HEK293 (cell line): ENCODE measurements at regions not wholly inside any gene's neighbourhood (a gene's known extent, or its start where the extent isn't known, plus 50 kb on each side); places are given as distances from the start of the nearest gene placed in this dataset.

ENCODE experiments used
- CTCF ChIA-PET: fragments of 350-600 bp; formaldehyde crosslinking; extraction: SDS; loops from one replicate; lab custom pipeline; 2021; ENCODE audit warnings: antibody characterized with exemption; lab: Yijun Ruan, JAX
- POLR2A ChIA-PET: fragments of 300-600 bp; formaldehyde crosslinking; extraction: SDS; loops from one replicate; lab custom pipeline; 2020; ENCODE audit warnings: antibody characterized with exemption, inconsistent platforms; lab: Yijun Ruan, JAX
- H3K27ac ChIP-seq: fragments of 200-500 bp; sonication (Bioruptor generic); 2 replicates; pipeline ENCODE4 v1.5.1; 2014; ENCODE audit warnings: low read depth, low read length, control low read depth, inconsistent platforms; ENCODE audit errors: extremely low read depth
- H3K36me3 ChIP-seq, 2 experiments: fragments of 200-500 bp in 1 of 2; sonication (Bioruptor generic) in 1 of 2; 1 replicate in 1 of 2; 2 replicates in 1 of 2; pipeline ENCODE4 v1.5.1; 2014 to 2017; ENCODE audit warnings: inconsistent platforms in 2 of 2, low read length in 2 of 2; ENCODE audit not compliant: control insufficient read depth in 2 of 2, insufficient read depth in 1 of 2
- H3K4me1 ChIP-seq: fragments of 200-500 bp; sonication (Bioruptor generic); 2 replicates; pipeline ENCODE4 v1.5.1; 2014; ENCODE audit warnings: mild to moderate bottlenecking, low read length, inconsistent platforms; ENCODE audit not compliant: control insufficient read depth, insufficient read depth
- H3K4me3 ChIP-seq: 2 replicates; pipeline ENCODE4 v1.5.1; 2011; ENCODE audit warnings: low read depth, mild to moderate bottlenecking, control low read depth, low read length, moderate library complexity
- H3K9me3 ChIP-seq: fragments of 200-500 bp; sonication (Bioruptor generic); 2 replicates; pipeline ENCODE4 v1.5.1; 2014; ENCODE audit warnings: low read depth, low read length, inconsistent platforms; ENCODE audit not compliant: control insufficient read depth, insufficient read depth
- BCL6B ChIP-seq: fragments of 450-650 bp; formaldehyde crosslinking; IDR thresholded peaks from 2 replicates; pipeline ENCODE4 v1.5.1; 2017; ENCODE audit warnings: missing biosample characterization, missing genetic modification characterization
- INSM2 ChIP-seq: fragments of 450-650 bp; formaldehyde crosslinking; IDR thresholded peaks from 2 replicates; pipeline ENCODE4 v1.5.1; 2016; ENCODE audit warnings: missing biosample characterization, missing genetic modification characterization
- KLF8 ChIP-seq: fragments of 450-650 bp; formaldehyde crosslinking; IDR thresholded peaks from 2 replicates; pipeline ENCODE4 v1.5.1; 2016; ENCODE audit warnings: missing biosample characterization, missing genetic modification characterization
- MEIS1 ChIP-seq: sonication (generic); formaldehyde crosslinking; IDR thresholded peaks from 2 replicates; pipeline ENCODE4 v1.8.1; 2022; ENCODE audit warnings: missing genetic modification reagents, mild to moderate bottlenecking, borderline replicate concordance
- MZF1 ChIP-seq: fragments of 450-650 bp; formaldehyde crosslinking; IDR thresholded peaks from 2 replicates; pipeline ENCODE4 v1.5.1; 2017; ENCODE audit warnings: missing biosample characterization, missing genetic modification characterization, borderline replicate concordance
- ZNF112 ChIP-seq: fragments of 450-650 bp; formaldehyde crosslinking; IDR thresholded peaks from 2 replicates; pipeline ENCODE4 v1.5.0; 2017; ENCODE audit warnings: missing biosample characterization, missing genetic modification characterization
- ZNF140 ChIP-seq: fragments of 450-650 bp; formaldehyde crosslinking; IDR thresholded peaks from 2 replicates; pipeline ENCODE4 v1.5.1; 2016; ENCODE audit warnings: missing biosample characterization, missing genetic modification characterization
- ZNF148 ChIP-seq: fragments of 450-650 bp; formaldehyde crosslinking; IDR thresholded peaks from 2 replicates; pipeline ENCODE4 v1.5.0; 2017; ENCODE audit warnings: missing biosample characterization, missing genetic modification characterization, borderline replicate concordance
- ZNF169 ChIP-seq: fragments of 450-650 bp; formaldehyde crosslinking; IDR thresholded peaks from 2 replicates; pipeline ENCODE4 v1.5.1; 2016; ENCODE audit warnings: missing biosample characterization, missing genetic modification characterization
- ZNF174 ChIP-seq: fragments of 450-650 bp; formaldehyde crosslinking; IDR thresholded peaks from 2 replicates; pipeline ENCODE4 v1.5.0; 2017; ENCODE audit warnings: missing biosample characterization, mild to moderate bottlenecking, missing genetic modification characterization
- ZNF302 ChIP-seq: fragments of 450-650 bp; formaldehyde crosslinking; IDR thresholded peaks from 2 replicates; pipeline ENCODE4 v1.5.1; 2016; ENCODE audit warnings: missing biosample characterization, missing genetic modification characterization, low read depth
- ZNF362 ChIP-seq: fragments of 450-650 bp; formaldehyde crosslinking; IDR thresholded peaks from 2 replicates; pipeline ENCODE4 v1.5.1; 2016; ENCODE audit warnings: missing biosample characterization, missing genetic modification characterization
- ZNF510 ChIP-seq: fragments of 450-650 bp; formaldehyde crosslinking; IDR thresholded peaks from 2 replicates; pipeline ENCODE4 v1.5.1; 2018; ENCODE audit warnings: mild to moderate bottlenecking, missing genetic modification characterization, missing biosample characterization; ENCODE audit not compliant: insufficient replicate concordance
- ZNF518A ChIP-seq: fragments of 450-650 bp; formaldehyde crosslinking; conservative IDR thresholded peaks from 2 replicates; pipeline ENCODE4 v1.5.1; 2016; ENCODE audit warnings: low read depth, missing biosample characterization, missing genetic modification characterization
- ZNF610 ChIP-seq: fragments of 450-650 bp; formaldehyde crosslinking; IDR thresholded peaks from 2 replicates; pipeline ENCODE4 v1.5.1; 2016; ENCODE audit warnings: missing biosample characterization, missing genetic modification characterization, borderline replicate concordance
- ZNF629 ChIP-seq: fragments of 450-650 bp; formaldehyde crosslinking; IDR thresholded peaks from 2 replicates; pipeline ENCODE4 v1.5.1; 2017; ENCODE audit warnings: missing biosample characterization, missing genetic modification characterization
- ZNF704 ChIP-seq: fragments of 450-650 bp; formaldehyde crosslinking; IDR thresholded peaks from 2 replicates; pipeline ENCODE4 v1.5.1; 2016; ENCODE audit warnings: missing biosample characterization, missing genetic modification characterization
- ZNF843 ChIP-seq: fragments of 450-650 bp; formaldehyde crosslinking; IDR thresholded peaks from 2 replicates; pipeline ENCODE4 v1.5.1; 2016; ENCODE audit warnings: missing biosample characterization, missing genetic modification characterization
- ZSCAN30 ChIP-seq: fragments of 450-650 bp; IDR thresholded peaks from 2 replicates; pipeline ENCODE4 v1.5.1; 2018; ENCODE audit warnings: missing biosample characterization, mild to moderate bottlenecking, missing genetic modification characterization, moderate library complexity

- TF ChIP-seq MZF1 (tag by site-specific recombination) (no peak), ZNF112 (tag by site-specific recombination) (no peak)
- no peak overlapping the region for H3K4me3 ChIP-seq
- H3K4me1 ChIP-seq: no peaks in the 10 kb centered on the region
- no peaks in the 10 kb centered on the region for H3K36me3 ChIP-seq
- H3K27ac ChIP-seq: no peak overlapping the region
- POLR2A ChIA-PET: no interaction called here
- CTCF ChIA-PET: no interaction called here
- H3K9me3 ChIP-seq: no peaks in the 10 kb centered on the region
Observed at GRCh38 chr9:79929285-79929684, 357.5 kb downstream of the TLE4 start.

- ChIA-PET POLR2A (no interaction called here), CTCF (interaction anchor here (0.6 kb wide), 1 partner anchor 795 kb away, joined by 3 read pairs; no protein-coding TSS in a partner anchor)
- no peaks in the 10 kb centered on the region for H3K4me1 ChIP-seq
- no peak overlapping the region for H3K4me3 ChIP-seq
- no peaks in the 10 kb centered on the region for H3K9me3 ChIP-seq
- no peaks in the 10 kb centered on the region for H3K36me3 ChIP-seq
- TF ChIP-seq ZNF169 (tag by site-specific recombination) (no peak), ZNF362 (tag by site-specific recombination) (no peak), ZNF629 (tag by site-specific recombination) (no peak), BCL6B (no peak), KLF8 (no peak), ZNF518A (no peak)
- no peak overlapping the region for H3K27ac ChIP-seq
Observed at GRCh38 chr9:79928661-79929223, 357.0 kb downstream of the TLE4 start.

GRCh38 chr9:79925326-79925725 is 353.6 kb downstream of the TLE4 start:
- CTCF ChIA-PET: no interaction called here
- no peak for TF ChIP-seq ZNF510 (tag by site-specific recombination)
- no peak for TF ChIP-seq MEIS1
- no peak for TF ChIP-seq ZNF610 (tag by site-specific recombination)
- no peak for TF ChIP-seq ZNF148 (tag by site-specific recombination)
- TF ChIP-seq ZNF174 (tag by site-specific recombination): no peak
- no peak for TF ChIP-seq ZNF140 (tag by site-specific recombination)
- no peak for TF ChIP-seq ZSCAN30 (tag by site-specific recombination)
- TF ChIP-seq ZNF704 (tag by site-specific recombination): no peak
- no peak for TF ChIP-seq ZNF843 (tag by site-specific recombination)
- TF ChIP-seq INSM2 (tag by site-specific recombination): no peak
- no peak for TF ChIP-seq ZNF302 (tag by site-specific recombination)

More at GRCh38 chr9:79925326-79925725, 353.6 kb downstream of the TLE4 start:
- H3K4me3 ChIP-seq: no peak overlapping the region
- no peaks in the 10 kb centered on the region for H3K9me3 ChIP-seq
- H3K27ac ChIP-seq: no peak overlapping the region
- POLR2A ChIA-PET: no interaction called here
- H3K4me1 ChIP-seq: no peaks in the 10 kb centered on the region
- H3K36me3 ChIP-seq: no peaks in the 10 kb centered on the region
